ENCODE measurements at regions not wholly inside any gene's neighbourhood (a gene's known extent, or its start where the extent isn't known, plus 50 kb on each side); places are given as distances from the start of the nearest gene placed in this dataset.

GRCh38 chr14:104382361-104383087, 197.0 kb upstream of the C14orf180 start:
- no peak for TF ChIP-seq CTCF (IDR thresholded peaks at IDR 0.05; ENCODE audit: partially characterized antibody, unreplicated experiment)
- Mint-ChIP-seq H3K4me3 (ENCODE audit: unreplicated experiment) (no peak overlapping the region), H3K27ac (ENCODE audit: unreplicated experiment) (no peak overlapping the region), H3K27me3 (ENCODE audit: unreplicated experiment) (peaks cover 14% of the 10 kb centered on the region), H3K4me1 (ENCODE audit: low read depth, unreplicated experiment) (peaks cover 20% of the 10 kb centered on the region), H3K9me3 (ENCODE audit: unreplicated experiment) (peaks cover 4% of the 10 kb centered on the region), H3K36me3 (ENCODE audit: unreplicated experiment) (no peaks in the 10 kb centered on the region)
- peak; percentile 5 for DNase-seq

GRCh38 chr14:104383088-104383995, 196.2 kb upstream of the C14orf180 start:
- Mint-ChIP-seq H3K4me1 (ENCODE audit: low read depth, unreplicated experiment) (peaks cover 20% of the 10 kb centered on the region), H3K9me3 (ENCODE audit: unreplicated experiment) (peaks cover 4% of the 10 kb centered on the region), H3K27ac (ENCODE audit: unreplicated experiment) (no peak overlapping the region), H3K36me3 (ENCODE audit: unreplicated experiment) (no peaks in the 10 kb centered on the region), H3K4me3 (ENCODE audit: unreplicated experiment) (no peak overlapping the region), H3K27me3 (ENCODE audit: unreplicated experiment) (peaks cover 13% of the 10 kb centered on the region)
- DNase-seq: peak; percentile 17
- no peak for TF ChIP-seq CTCF (IDR thresholded peaks at IDR 0.05; ENCODE audit: partially characterized antibody, unreplicated experiment)

GRCh38 chr14:104383996-104384775, 195.4 kb upstream of the C14orf180 start:
- peak overlapping the region; percentile 52 for H3K27ac Mint-ChIP-seq (ENCODE audit: unreplicated experiment)
- no peaks in the 10 kb centered on the region for H3K36me3 Mint-ChIP-seq (ENCODE audit: unreplicated experiment)
- peaks cover 12% of the 10 kb centered on the region for H3K27me3 Mint-ChIP-seq (ENCODE audit: unreplicated experiment)
- H3K4me3 Mint-ChIP-seq (ENCODE audit: unreplicated experiment): peak overlapping the region; percentile 25
- H3K4me1 Mint-ChIP-seq (ENCODE audit: low read depth, unreplicated experiment): peaks cover 18% of the 10 kb centered on the region
- TF ChIP-seq CTCF (IDR thresholded peaks at IDR 0.05; ENCODE audit: partially characterized antibody, unreplicated experiment): no peak
- H3K9me3 Mint-ChIP-seq (ENCODE audit: unreplicated experiment): peaks cover 4% of the 10 kb centered on the region
- DNase-seq: peak; percentile 14

- Mint-ChIP-seq H3K4me3 (ENCODE audit: unreplicated experiment) (no peak overlapping the region), H3K9me3 (ENCODE audit: unreplicated experiment) (peaks cover 4% of the 10 kb centered on the region), H3K4me1 (ENCODE audit: low read depth, unreplicated experiment) (peaks cover 18% of the 10 kb centered on the region), H3K27ac (ENCODE audit: unreplicated experiment) (no peak overlapping the region), H3K36me3 (ENCODE audit: unreplicated experiment) (no peaks in the 10 kb centered on the region), H3K27me3 (ENCODE audit: unreplicated experiment) (peaks cover 12% of the 10 kb centered on the region)
- DNase-seq: no peak
- TF ChIP-seq CTCF (IDR thresholded peaks at IDR 0.05; ENCODE audit: partially characterized antibody, unreplicated experiment): no peak
Observed at GRCh38 chr14:104384776-104385071, 194.8 kb upstream of the C14orf180 start.

All from glutamatergic neuron (in vitro differentiated cells).